B cell (primary cell): ENCODE measurements at regions not wholly inside any gene's neighbourhood (a gene's known extent, or its start where the extent isn't known, plus 50 kb on each side); places are given as distances from the start of the nearest gene placed in this dataset.

Experiments
- ATAC-seq: fragments of 200-7000 bp; cut with Tn5 transposase; one replicate; pipeline ENCODE4 v1.10.0; 2021; ENCODE audit warnings: low read depth, mild to moderate bottlenecking, moderate number of reproducible peaks, moderate library complexity
- CTCF ChIA-PET: fragments of 350-600 bp; sonication (Branson Sonifier 250); formaldehyde crosslinking; loops from one replicate; lab custom pipeline; 2021; ENCODE audit warnings: antibody characterized with exemption, inconsistent platforms; lab: Charles Lee
- POLR2A ChIA-PET: fragments of 350-600 bp; sonication (Branson Sonifier 250); formaldehyde crosslinking; loops from one replicate; lab custom pipeline; 2021; ENCODE audit warnings: antibody characterized with exemption; lab: Charles Lee
- DNase-seq: peaks from one replicate; pipeline ENCODE4 v3.0.0; 2013
- H2AFZ ChIP-seq: 2 replicates; pipeline ENCODE4 v1.6.1; 2012; ENCODE audit warnings: mild to moderate bottlenecking, low read depth, low read length; ENCODE audit not compliant: insufficient read depth, poor library complexity, severe bottlenecking
- H3K27ac ChIP-seq, 2 donors: 1 replicate in 1 of 2; 2 replicates in 1 of 2; pipeline ENCODE4 v1.5.1; 2012 to 2013; ENCODE audit warnings: low read length in 2 of 2, mild to moderate bottlenecking in 2 of 2, moderate library complexity in 1 of 2
- H3K27me3 ChIP-seq, 4 experiments: fragments of 200-600 bp in 1 of 4; sonication (generic) in 1 of 4; replicated peaks in 1 of 4; 1 replicate in 2 of 4; 2 replicates in 2 of 4; pipeline versions ENCODE4 v1.6.1 to v1.7.0; 2013 to 2016; ENCODE audit warnings: low read length in 3 of 4, mild to moderate bottlenecking in 2 of 4, mixed read lengths in 1 of 4, moderate library complexity in 1 of 4; ENCODE audit not compliant: insufficient read depth in 4 of 4, control insufficient read depth in 3 of 4; ENCODE audit errors: control extremely low read depth in 1 of 4
- H3K36me3 ChIP-seq, 2 experiments: replicated peaks in 1 of 2; 1 replicate in 1 of 2; 2 replicates in 1 of 2; pipeline versions ENCODE4 v1.6.1 to v1.7.1; 2013; ENCODE audit warnings: low read length in 1 of 2; ENCODE audit not compliant: insufficient read depth in 2 of 2, control insufficient read depth in 1 of 2; ENCODE audit errors: control extremely low read depth in 1 of 2, extremely low read depth in 1 of 2
- H3K4me1 ChIP-seq, 2 donors: fragments of 200-600 bp in 1 of 2; sonication (generic) in 1 of 2; 1 replicate in 1 of 2; 2 replicates in 1 of 2; pipeline versions ENCODE4 v1.5.1 to v1.6.1; 2013 to 2017; ENCODE audit warnings: low read length in 2 of 2; ENCODE audit not compliant: control insufficient read depth in 2 of 2, insufficient read depth in 2 of 2
- H3K4me2 ChIP-seq: replicated peaks from 2 replicates; pipeline ENCODE3; 2012; ENCODE audit warnings: mild to moderate bottlenecking, low read depth, low read length; ENCODE audit not compliant: poor library complexity, severe bottlenecking
- H3K4me3 ChIP-seq, 5 experiments: fragments of 200-600 bp in 1 of 5; sonication (generic) in 1 of 5; 1 replicate in 3 of 5; 2 replicates in 2 of 5; pipeline versions ENCODE4 v1.5.1 to v1.7.0; 2011 to 2016; ENCODE audit warnings: low read length in 4 of 5, mild to moderate bottlenecking in 4 of 5, low read depth in 2 of 5, control low read depth in 1 of 5, moderate library complexity in 1 of 5; ENCODE audit not compliant: insufficient read depth in 1 of 5; ENCODE audit errors: control extremely low read depth in 1 of 5, extremely low read depth in 1 of 5
- H3K79me2 ChIP-seq: fragments of 200-600 bp; sonication (generic); one replicate; pipeline ENCODE4 v1.6.0; 2016; ENCODE audit warnings: low read length; ENCODE audit not compliant: control insufficient read depth, insufficient read depth
- H3K9ac ChIP-seq: fragments of 200-600 bp; sonication (generic); 2 replicates; pipeline ENCODE4 v1.6.1; 2017; ENCODE audit warnings: mild to moderate bottlenecking, low read length, moderate library complexity
- H3K9me3 ChIP-seq, 3 donors: one replicate each; pipeline versions ENCODE4 v1.6.1 to v1.7.1; 2013; ENCODE audit warnings: low read length in 2 of 3; ENCODE audit not compliant: control insufficient read depth in 2 of 3, insufficient read depth in 1 of 3; ENCODE audit errors: control extremely low read depth in 1 of 3
- H4K20me1 ChIP-seq: 2 replicates; pipeline ENCODE4 v1.6.0; 2012; ENCODE audit warnings: mild to moderate bottlenecking, low read length; ENCODE audit not compliant: insufficient read depth, control insufficient read depth, poor library complexity, severe bottlenecking
- H3K27ac Mint-ChIP-seq: one replicate; pipeline ENCODE4 v1.8.0; 2021; ENCODE audit warnings: mixed read lengths
- H3K27me3 Mint-ChIP-seq: one replicate; pipeline ENCODE4 v1.8.0; 2021; ENCODE audit warnings: mixed read lengths
- H3K4me1 Mint-ChIP-seq: one replicate; pipeline ENCODE4 v1.8.0; 2021; ENCODE audit warnings: mixed read lengths
- H3K4me3 Mint-ChIP-seq: one replicate; pipeline ENCODE4 v1.8.0; 2021; ENCODE audit warnings: mixed read lengths
- H3K9me3 Mint-ChIP-seq: one replicate; pipeline ENCODE4 v1.8.0; 2022; ENCODE audit warnings: mixed read lengths; ENCODE audit not compliant: insufficient read depth
- CTCF ChIP-seq: fragments of 200-600 bp; IDR thresholded peaks from one replicate; pipeline ENCODE4 v1.8.0; 2022; ENCODE audit warnings: antibody characterized with exemption, mild to moderate bottlenecking
- EZH2 ChIP-seq: IDR thresholded peaks from 2 replicates; pipeline ENCODE4 v1.6.1; 2012; ENCODE audit warnings: borderline replicate concordance, low read depth, mild to moderate bottlenecking, moderate library complexity, low read length; ENCODE audit not compliant: insufficient read depth, poor library complexity, severe bottlenecking
- WGBS: methylation state at CpG from one replicate; pipeline ENCODE4 v1.1.5; 2013; ENCODE audit warnings: missing lambda C conversion rate; ENCODE audit not compliant: insufficient coverage; 5-methylcytosine and 5-hydroxymethylcytosine counted together
- intact Hi-C: fragments of 100-400 bp; cut with micrococcal nuclease; formaldehyde crosslinking; loops from one replicate; pipeline ENCODE4 v1.10.0; 2022

- peaks cover 3% of the 10 kb centered on the region for H3K9me3 Mint-ChIP-seq
- Histone ChIP-seq H2AFZ (no peak overlapping the region), H3K79me2 (no peaks in the 10 kb centered on the region), H3K4me2 (no peak overlapping the region), H3K9ac (no peak overlapping the region), H3K4me1 (no peaks in the 10 kb centered on the region), H3K27me3 (no peaks in the 10 kb centered on the region), H4K20me1 (no peaks in the 10 kb centered on the region), H3K4me3 (no peak overlapping the region), H3K36me3 (no peaks in the 10 kb centered on the region), H3K27ac (no peak overlapping the region), H3K9me3 (no peaks in the 10 kb centered on the region)
- H3K4me3 Mint-ChIP-seq: no peak overlapping the region
- DNase-seq: no peak
- intact Hi-C loops: no loop called here
- H3K27ac Mint-ChIP-seq: no peak overlapping the region
- no peak for ATAC-seq
- ChIA-PET POLR2A (no interaction called here), CTCF (no interaction called here)
- no peaks in the 10 kb centered on the region for H3K27me3 Mint-ChIP-seq
- H3K4me1 Mint-ChIP-seq: no peaks in the 10 kb centered on the region
- TF ChIP-seq EZH2: no peak
- no peak for TF ChIP-seq CTCF
Observed at GRCh38 chr3:26293329-26293844, 329.2 kb upstream of the LRRC3B start.

- Histone ChIP-seq H3K9me3 (peaks cover 0 to 4% (median 0%) of the 10 kb centered on the region in 3 donors), H3K9ac (no peak overlapping the region), H3K4me3 (no peak overlapping the region), H2AFZ (no peak overlapping the region), H3K27me3 (no peaks in the 10 kb centered on the region), H3K4me2 (no peak overlapping the region), H3K4me1 (no peaks in the 10 kb centered on the region), H4K20me1 (no peaks in the 10 kb centered on the region), H3K27ac (no peak overlapping the region), H3K36me3 (no peaks in the 10 kb centered on the region), H3K79me2 (no peaks in the 10 kb centered on the region)
- H3K4me1 Mint-ChIP-seq: no peaks in the 10 kb centered on the region
- H3K9me3 Mint-ChIP-seq: peaks cover 4% of the 10 kb centered on the region
- ATAC-seq (no peak), DNase-seq (no peak)
- no peaks in the 10 kb centered on the region for H3K27me3 Mint-ChIP-seq
- intact Hi-C loops: no loop called here
- POLR2A ChIA-PET: no interaction called here
- CTCF ChIA-PET: no interaction called here
- H3K27ac Mint-ChIP-seq: no peak overlapping the region
- no peak overlapping the region for H3K4me3 Mint-ChIP-seq
- WGBS: 90% methylated on average over 4 of the region's 5 CpGs
- no peak for TF ChIP-seq CTCF
- TF ChIP-seq EZH2: no peak
Observed at GRCh38 chr3:26307192-26307591, 315.4 kb upstream of the LRRC3B start.
